HT1080 (cell line): ENCODE measurements at regions not wholly inside any gene's neighbourhood (a gene's known extent, or its start where the extent isn't known, plus 50 kb on each side); places are given as distances from the start of the nearest gene placed in this dataset.

ENCODE experiments used
- DNase-seq: peaks from one replicate; pipeline ENCODE4 v3.0.0-alpha.2; 2015; ENCODE audit warnings: low read depth

DNA sequence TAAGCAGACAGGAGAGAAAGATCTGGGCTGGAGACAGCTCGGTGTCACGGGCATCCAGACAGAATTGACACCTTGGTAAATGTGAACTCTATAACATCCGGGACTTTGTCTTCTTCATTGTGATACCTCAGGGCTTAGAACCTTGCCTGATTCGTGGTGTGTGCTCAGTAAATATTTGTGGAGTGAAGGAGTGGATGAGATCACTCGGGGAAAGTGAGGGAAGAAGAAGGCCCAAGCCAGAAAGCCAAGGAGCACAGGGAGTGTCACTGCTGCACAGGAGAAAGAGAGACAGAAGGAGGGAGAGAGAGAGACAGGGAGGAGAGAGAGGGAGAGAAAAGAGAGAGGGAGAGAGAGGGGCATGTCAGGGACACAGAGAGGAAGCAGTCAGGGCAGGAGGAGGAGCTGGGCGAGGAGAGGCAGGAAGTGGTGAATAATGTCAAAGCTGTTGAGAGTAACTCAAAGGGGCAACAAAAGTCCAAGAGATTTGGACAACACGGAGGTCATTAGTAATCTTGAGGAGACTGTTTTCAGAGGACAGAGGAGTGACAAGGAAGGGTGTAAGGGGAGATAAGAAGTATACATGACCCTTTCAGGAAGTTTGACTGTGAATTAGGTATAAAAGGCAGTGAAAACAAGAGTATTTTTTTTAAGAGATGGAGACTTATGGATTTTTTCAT lies 141.6 kb upstream of the MAX start:
- peak; percentile 68 for DNase-seq

GRCh38 chr14:65249471-65250161 lies 147.3 kb upstream of the MAX start:
- DNase-seq, result no peak

DNA sequence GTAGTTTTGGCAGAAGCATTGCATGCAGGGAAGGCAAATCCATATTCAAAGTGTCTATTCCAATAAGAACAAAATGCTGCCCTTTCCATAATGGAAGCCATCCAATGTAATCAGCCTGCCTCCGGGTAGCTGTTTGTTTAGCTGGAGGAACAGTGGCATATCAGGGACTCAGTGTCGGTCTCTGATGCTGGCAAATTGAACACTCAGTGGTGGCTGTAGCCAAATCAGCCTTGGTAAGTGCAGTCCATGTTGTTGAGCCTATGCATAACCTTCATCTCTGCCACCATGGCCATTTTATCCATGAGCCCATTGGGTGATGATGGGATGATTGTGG lies 147.8 kb upstream of the MAX start:
- no peak for DNase-seq

DNA sequence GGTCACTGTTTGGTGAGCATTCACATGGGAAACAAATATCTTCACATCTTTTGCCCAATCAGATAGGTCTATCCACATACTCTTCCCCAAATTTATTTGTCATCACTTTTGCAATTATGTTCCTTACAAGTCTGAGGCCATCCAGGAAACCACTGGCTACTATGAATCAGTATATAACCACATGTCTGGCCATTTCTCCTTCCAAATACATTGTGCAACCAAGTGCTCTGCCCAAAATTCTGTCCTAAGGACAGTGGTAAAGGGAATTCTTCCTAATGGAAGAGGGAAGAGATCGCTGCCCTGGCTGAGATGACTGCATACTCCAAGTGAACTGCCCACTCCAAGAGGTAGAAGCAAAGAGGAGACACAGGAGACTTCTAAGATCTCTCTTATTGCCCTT lies 148.9 kb upstream of the MAX start:
- DNase-seq, result peak; percentile 84

DNA sequence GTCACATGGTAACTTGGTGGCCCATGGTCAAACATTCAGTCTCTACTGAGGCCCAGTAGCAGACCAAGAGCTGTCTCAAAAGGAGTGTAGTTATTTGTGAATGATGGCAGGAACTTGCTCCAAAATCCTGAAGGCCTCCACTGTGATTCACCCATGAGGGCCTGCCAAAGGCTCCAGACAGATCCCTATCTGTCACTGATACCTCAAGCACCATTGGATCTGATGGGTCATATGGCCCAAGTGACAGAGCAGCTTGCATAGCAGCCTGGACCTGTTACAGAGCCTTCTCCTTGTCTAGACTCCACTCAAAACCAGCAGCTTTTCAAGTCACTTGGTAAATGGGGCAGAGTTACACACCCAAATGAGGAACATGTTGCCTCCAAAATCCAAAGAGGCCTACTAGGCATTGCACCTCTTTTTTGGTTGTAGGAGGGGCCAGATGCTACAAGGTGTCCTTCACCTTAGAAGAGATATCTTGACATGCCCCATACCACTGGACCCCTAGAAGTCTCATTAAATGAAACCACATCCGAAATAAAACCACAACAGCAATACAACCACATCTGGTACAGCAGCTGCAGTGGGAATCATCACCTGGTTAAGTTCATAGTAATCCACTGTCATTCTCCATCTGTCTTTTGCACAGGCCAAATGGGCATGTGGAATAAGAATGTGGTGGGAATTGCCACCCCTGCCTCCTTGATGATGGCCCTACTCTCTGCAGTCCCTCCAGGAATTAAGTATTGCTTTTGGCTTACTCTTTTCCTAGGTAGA lies 150.4 kb upstream of the MAX start:
- DNase-seq, result no peak

DNA sequence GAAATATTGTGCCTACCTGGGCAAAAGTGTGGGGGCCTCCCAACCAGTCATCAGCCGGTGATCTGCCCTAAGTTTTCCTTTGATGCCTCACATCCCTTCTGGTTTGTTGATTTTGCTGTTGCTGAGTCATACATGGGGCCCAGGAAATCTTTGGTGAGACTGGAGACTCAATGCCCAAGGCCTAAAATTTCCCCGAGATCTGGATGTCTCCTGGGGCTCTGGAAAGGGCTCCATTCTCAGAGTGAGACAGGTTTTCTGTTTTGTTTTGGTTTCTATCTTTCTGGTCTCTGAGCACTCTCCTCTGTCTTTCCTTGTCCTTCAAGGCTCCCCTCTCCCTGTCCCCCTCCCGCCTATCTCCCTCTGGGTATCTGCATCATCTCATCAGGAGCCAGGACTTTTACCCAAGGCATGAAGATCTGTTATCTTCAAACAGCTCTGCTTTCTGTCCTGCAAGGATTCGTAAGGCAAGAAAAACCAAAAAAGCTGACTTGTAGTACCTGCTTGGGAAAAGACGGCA lies 152.8 kb upstream of the MAX start:
- peak; percentile 86 for DNase-seq

DNA sequence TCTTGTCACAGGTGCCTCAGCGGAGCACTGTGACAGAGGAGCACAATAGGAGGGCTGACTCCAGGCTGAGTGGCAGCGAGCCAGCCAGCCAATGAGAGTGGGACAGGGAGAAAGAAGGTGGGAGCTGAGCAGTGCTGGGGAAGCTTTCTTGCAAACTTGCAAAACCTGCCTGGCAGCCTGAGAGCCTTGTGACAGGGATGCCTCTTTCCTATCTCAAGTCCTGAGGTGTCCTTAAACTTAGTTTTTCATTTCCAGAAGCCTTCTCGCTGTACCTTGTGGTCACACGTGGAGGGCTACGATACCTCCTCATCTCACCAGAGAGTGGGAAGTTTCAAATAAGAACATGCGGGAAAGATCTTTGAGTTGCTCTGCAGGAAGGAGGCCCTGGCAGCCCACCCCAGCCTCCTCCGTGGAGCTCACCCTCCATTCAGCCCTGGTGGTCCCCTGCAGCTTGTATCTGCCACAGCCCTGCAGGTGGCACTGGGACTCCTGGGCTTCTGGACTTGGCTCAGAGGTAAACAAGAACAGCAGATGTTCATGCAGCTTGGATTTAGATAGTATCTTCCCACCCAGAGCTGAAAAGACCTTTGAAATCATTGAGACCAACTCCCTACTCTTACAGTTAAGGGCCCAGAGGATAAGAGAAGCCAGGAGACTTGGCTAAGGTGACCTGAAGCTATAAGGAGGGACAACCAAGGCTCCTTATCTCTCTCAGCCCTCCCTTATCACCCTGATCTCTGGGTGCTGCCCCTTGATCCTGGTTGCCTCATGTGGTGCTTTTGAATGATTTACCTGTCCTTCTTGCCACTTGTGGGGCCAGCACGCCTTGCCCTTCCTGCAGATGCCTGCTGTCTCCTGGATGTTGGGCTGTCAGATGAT lies 153.5 kb upstream of the MAX start:
- peak; percentile 18 for DNase-seq

GRCh38 chr14:65256714-65257113 lies 154.4 kb upstream of the MAX start:
- no peak for DNase-seq

DNA sequence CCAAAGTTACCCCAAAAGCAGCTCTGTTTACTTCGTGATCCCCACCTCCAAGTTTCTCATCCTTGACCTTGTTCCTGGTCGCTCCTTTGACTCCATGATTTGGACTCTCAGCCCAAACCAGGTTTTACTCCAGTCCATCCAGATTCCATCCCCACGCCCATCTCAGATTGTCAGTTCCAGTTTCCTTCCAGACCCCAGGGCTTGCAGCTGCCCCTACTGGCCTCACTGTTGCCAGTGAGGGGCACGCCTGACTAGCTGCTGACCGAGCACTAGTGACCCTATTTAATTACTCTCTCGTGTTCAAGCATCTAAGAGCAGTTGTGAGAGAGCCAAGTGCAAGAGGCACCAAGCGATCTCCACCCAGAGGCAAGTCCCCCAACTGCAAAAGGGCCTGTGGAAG lies 155.1 kb upstream of the FUT8 start:
- no peak for DNase-seq

DNA sequence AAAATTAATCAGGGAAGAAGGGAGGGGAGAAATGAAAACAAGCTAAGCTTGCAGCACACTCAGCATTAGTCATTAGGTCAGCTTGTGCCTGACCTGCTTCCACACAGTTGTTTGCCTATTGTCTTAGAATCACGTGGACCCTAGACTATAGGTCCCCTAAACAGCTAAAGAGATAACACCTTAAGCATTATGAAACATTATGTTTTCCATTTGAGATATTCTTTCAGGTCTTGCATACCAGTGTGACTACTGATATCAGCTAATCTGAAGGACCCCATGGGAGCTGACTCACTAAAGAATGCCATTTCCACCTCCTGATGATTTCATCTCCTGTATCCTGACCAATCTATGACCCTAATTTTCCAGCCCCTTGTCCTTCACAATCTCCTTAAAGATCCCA lies 154.1 kb upstream of the FUT8 start:
- DNase-seq, result peak; percentile 93

- peak; percentile 32 for DNase-seq
Measured at GRCh38 chr14:65259000-65259399, 153.5 kb upstream of the FUT8 start.

- DNase-seq, result no peak
Measured at GRCh38 chr14:65260786-65261185, 151.7 kb upstream of the FUT8 start.

DNA sequence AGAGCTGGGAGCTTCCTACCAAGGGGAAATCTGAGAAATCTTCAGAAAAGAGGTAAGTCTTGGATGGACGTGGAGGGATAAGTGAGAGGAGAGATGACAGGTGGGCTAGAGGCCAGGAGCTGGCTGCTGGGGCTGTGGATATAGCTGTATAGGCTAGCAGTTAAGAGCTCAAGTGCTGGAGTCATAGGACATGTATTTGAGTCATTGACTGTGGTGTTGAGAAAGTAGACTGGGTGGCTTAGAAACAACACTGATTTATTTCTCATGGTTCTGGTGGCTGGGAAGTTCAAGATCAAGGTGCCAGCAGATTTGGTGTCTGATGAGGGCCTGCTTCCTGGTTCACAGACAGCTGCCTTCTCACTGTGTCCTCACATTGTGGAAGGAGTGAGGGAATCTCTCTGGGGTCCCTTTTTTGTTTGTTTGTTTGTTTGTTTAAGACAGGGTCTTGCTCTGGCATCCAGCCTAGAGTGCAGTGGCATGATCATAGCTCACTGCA lies 151.1 kb upstream of the FUT8 start:
- peak; percentile 62 for DNase-seq

DNA sequence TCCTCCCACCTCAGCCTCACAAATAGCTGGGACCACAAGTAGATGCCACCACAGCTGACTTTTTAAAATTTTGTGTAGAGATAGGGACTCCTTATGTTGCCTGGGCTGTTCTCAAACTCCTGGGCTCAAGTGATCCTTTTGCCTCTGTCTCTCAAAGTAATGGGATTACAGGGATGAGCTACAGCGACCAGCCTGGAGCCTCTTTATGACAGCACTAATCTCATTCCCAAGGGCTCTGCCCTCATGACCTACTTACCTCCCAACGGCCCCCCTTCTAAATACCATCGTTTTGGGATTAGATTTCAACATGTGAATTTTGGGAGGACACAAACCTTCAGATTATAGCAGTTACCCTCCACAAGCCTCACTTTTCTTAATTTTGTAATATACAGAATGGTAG lies 150.6 kb upstream of the FUT8 start:
- no peak for DNase-seq

DNA sequence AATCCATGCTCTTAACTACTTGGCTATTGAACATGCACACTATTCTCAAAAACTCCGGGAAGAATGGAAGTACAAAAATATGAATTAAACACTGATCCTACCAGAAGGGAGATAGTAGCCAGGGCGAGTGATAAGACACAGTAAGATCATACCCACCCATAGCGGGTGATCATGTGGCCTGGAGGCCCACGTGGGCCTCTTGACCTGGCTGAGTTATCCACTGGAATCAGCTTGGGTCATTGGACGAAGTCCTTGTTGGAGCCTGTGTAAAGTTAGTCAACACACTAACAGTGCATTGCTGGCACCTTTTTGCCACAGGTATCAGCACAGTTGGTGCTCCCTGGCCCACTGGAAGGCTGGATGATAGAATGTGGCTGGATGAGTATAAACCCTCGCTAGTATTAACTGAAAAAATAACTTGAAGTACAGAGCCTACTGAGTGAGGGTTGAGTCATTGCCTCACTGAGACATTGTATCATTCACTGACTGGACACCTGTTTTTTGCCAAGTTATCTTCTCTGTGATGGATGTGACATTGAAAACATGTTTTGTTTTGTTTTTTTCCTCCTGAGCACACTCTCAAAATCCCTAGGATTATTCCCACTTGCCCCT lies 149.2 kb upstream of the FUT8 start:
- DNase-seq, result peak; percentile 53

DNA sequence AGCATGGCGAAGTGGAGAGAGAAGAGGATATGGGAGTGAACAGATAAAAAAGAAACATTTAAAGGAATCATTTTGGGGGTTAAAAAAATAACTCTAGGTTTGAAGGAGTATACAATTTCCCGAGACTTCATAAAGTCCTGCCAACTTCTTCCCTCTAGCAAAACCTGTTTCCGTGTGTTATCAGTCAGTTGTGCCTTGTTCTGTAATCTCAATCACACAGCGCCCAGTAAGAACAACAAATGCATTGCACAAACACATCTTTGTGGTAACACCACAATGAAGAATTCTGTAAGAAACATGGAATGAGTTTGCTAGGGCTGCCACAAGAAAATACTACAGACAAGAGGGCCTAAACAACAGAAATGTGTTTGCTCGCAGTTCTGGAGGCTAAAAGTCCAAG lies 144.7 kb upstream of the FUT8 start:
- DNase-seq, result no peak

DNA sequence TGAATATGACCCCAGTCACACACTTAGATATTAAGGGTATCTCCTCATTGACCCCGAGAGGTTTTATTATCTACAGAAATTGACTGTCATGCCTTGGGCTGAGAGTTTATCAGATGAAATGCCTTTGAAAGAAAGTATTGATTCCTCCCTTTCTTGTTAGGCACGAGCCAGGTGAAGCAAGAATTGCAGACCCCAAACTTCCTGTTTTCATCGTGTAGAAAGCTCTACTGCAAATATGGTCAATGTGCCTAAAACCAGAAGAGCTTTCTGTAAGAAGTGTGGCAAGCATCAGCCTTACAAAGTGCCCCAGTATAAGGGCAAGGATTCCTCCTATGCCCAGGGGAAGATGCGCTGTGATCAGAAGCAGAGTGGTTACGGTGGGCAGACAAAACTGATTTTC lies 143.9 kb upstream of the FUT8 start:
- DNase-seq, result no peak

- no peak for DNase-seq
Measured at GRCh38 chr14:65269732-65270131, 142.8 kb upstream of the FUT8 start.

- DNase-seq, result peak; percentile 41
Measured at GRCh38 chr14:65277027-65277426, 135.5 kb upstream of the FUT8 start.

DNA sequence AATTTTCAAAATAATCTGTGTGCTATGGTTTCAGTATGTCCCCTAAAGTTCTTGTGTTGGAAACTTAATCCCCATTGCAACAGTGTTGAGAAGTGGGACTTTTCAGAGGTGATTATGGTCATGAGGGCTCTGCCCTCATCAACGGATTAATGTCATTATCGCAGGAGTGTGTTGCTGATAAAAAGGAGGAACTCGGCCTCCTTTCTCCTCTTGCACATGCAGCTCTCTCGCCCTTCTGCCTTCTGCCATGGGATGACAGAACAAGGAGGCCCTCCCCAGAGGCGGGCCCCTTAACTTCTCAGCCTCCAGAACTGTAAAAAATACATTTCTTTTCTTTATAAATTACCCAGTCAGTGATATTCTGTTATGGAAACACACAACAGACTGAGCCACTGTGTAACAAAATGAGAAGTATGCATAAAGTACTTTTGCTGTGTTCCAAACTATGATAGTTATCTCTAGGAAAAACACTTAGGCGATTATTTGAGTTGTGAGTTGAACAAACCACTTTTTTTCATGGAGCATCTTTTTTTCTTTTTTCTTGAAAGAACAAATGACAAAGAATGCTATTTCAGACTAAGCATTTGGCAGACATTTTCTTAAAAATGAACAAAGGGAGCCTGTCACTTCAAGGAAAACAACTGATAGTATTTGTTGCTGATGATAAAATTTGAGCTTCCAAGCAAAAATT lies 134.8 kb upstream of the FUT8 start:
- DNase-seq, result no peak
